Ascending aorta (tissue), 2 donors: ENCODE measurements at regions not wholly inside any gene's neighbourhood (a gene's known extent, or its start where the extent isn't known, plus 50 kb on each side); places are given as distances from the start of the nearest gene placed in this dataset.

Source experiments
- DNase-seq, 2 donors: peaks; one replicate each; pipeline ENCODE4 v3.0.0-alpha.2; 2019; ENCODE audit warnings: low spot score in 2 of 2
- H3K27ac ChIP-seq, 2 donors: fragments of 200-600 bp; sonication (generic); one replicate each; pipeline ENCODE4 v1.5.1; 2016 to 2017; ENCODE audit warnings: mild to moderate bottlenecking in 1 of 2
- H3K27me3 ChIP-seq: fragments of 200-600 bp; sonication (generic); one replicate; pipeline ENCODE4 v1.5.1; 2017
- H3K36me3 ChIP-seq, 2 donors: fragments of 200-600 bp; sonication (generic); one replicate each; pipeline ENCODE4 v1.5.1; 2016
- H3K4me1 ChIP-seq, 2 donors: fragments of 200-600 bp; sonication (generic); one replicate each; pipeline ENCODE4 v1.5.1; 2016 to 2017; ENCODE audit warnings: mild to moderate bottlenecking in 1 of 2
- H3K4me3 ChIP-seq, 2 donors: fragments of 200-600 bp; sonication (generic); one replicate each; pipeline ENCODE4 v1.5.1; 2016 to 2017; ENCODE audit warnings: mild to moderate bottlenecking in 1 of 2
- H3K9me3 ChIP-seq, 2 donors: fragments of 200-600 bp; sonication (generic); one replicate each; pipeline ENCODE4 v1.5.1; 2016
- CTCF ChIP-seq, 3 experiments: fragments of 200-600 bp in 2 of 3; fragments of 450-650 bp in 1 of 3; sonication (generic) in 2 of 3; IDR thresholded peaks; one replicate each; pipeline ENCODE4 v1.5.1; 2016 to 2019; ENCODE audit warnings: antibody characterized with exemption in 3 of 3, mild to moderate bottlenecking in 1 of 3, moderate library complexity in 1 of 3
- intact Hi-C: fragments of 100-400 bp; cut with DNase I; formaldehyde crosslinking; loops from one replicate; pipeline ENCODE4 v1.15.1; 2023

GRCh38 chr2:150705767-150706166, 218.3 kb upstream of the RND3 start:
- DNase-seq, result no peak
- Histone ChIP-seq H3K27me3 (no peaks in the 10 kb centered on the region), H3K4me1 (no peaks in the 10 kb centered on the region), H3K4me3 (no peak overlapping the region), H3K36me3 (no peaks in the 10 kb centered on the region), H3K9me3 (no peaks in the 10 kb centered on the region), H3K27ac (peak overlapping the region in 1 of 2 donors; percentile 12)
- intact Hi-C loops, result no loop called here
- no peak for TF ChIP-seq CTCF (IDR thresholded peaks at IDR 0.05)

- no peak for TF ChIP-seq CTCF (IDR thresholded peaks at IDR 0.05)
- intact Hi-C loops, result no loop called here
- Histone ChIP-seq H3K4me3 (no peak overlapping the region), H3K27ac (peak overlapping the region in 1 of 2 donors; percentile 12), H3K27me3 (no peaks in the 10 kb centered on the region), H3K4me1 (no peaks in the 10 kb centered on the region), H3K9me3 (no peaks in the 10 kb centered on the region), H3K36me3 (no peaks in the 10 kb centered on the region)
- no peak for DNase-seq
These were observed 217.9 kb upstream of the RND3 start for GRCh38 chr2:150705357-150705756.

- intact Hi-C loops, result no loop called here
- no peak overlapping the region for H3K27ac ChIP-seq
- peaks cover 0 to 3% of the 10 kb centered on the region in 2 donors for H3K4me1 ChIP-seq
- no peak for DNase-seq
- no peaks in the 10 kb centered on the region for H3K9me3 ChIP-seq
- TF ChIP-seq CTCF (IDR thresholded peaks at IDR 0.05), result no peak
- H3K27me3 ChIP-seq, result no peaks in the 10 kb centered on the region
- H3K36me3 ChIP-seq, result no peaks in the 10 kb centered on the region
- H3K4me3 ChIP-seq, result no peak overlapping the region
These were observed 215.3 kb upstream of the RND3 start for GRCh38 chr2:150702791-150703190.

- H3K27ac ChIP-seq, result no peak overlapping the region
- H3K4me1 ChIP-seq, result peaks cover 0 to 3% of the 10 kb centered on the region in 2 donors
- no peaks in the 10 kb centered on the region for H3K36me3 ChIP-seq
- intact Hi-C loops, result no loop called here
- no peak overlapping the region for H3K4me3 ChIP-seq
- no peaks in the 10 kb centered on the region for H3K9me3 ChIP-seq
- DNase-seq, result no peak
- no peaks in the 10 kb centered on the region for H3K27me3 ChIP-seq
- TF ChIP-seq CTCF (IDR thresholded peaks at IDR 0.05), result no peak
These were observed 213.5 kb upstream of the RND3 start for GRCh38 chr2:150700666-150701580.

- Histone ChIP-seq H3K36me3 (no peaks in the 10 kb centered on the region), H3K4me1 (peaks cover 0 to 3% of the 10 kb centered on the region in 2 donors), H3K27ac (no peak overlapping the region), H3K9me3 (no peaks in the 10 kb centered on the region), H3K27me3 (no peaks in the 10 kb centered on the region), H3K4me3 (no peak overlapping the region)
- TF ChIP-seq CTCF (IDR thresholded peaks at IDR 0.05), result no peak
- intact Hi-C loops, result no loop called here
- DNase-seq, result no peak
These were observed 211.8 kb upstream of the RND3 start for GRCh38 chr2:150699218-150699617.
